Hepatocyte (in vitro differentiated cells): ENCODE measurements at regions not wholly inside any gene's neighbourhood (a gene's known extent, or its start where the extent isn't known, plus 50 kb on each side); places are given as distances from the start of the nearest gene placed in this dataset.

Experiments
- DNase-seq: peaks from one replicate; pipeline ENCODE4 v3.0.0-alpha.2; 2016; ENCODE audit warnings: low spot score
- H2AFZ ChIP-seq: fragments of 200-600 bp; sonication (generic); 2 replicates; pipeline ENCODE4 v1.6.0; 2016; ENCODE audit warnings: antibody characterized with exemption, mild to moderate bottlenecking
- H3K27ac ChIP-seq: fragments of 200-600 bp; sonication (generic); 2 replicates; pipeline ENCODE4 v1.5.1; 2016; ENCODE audit warnings: mild to moderate bottlenecking
- H3K27me3 ChIP-seq: fragments of 200-600 bp; sonication (generic); 2 replicates; pipeline ENCODE4 v1.6.1; 2016
- H3K36me3 ChIP-seq: fragments of 200-600 bp; sonication (generic); replicated peaks from 2 replicates; pipeline ENCODE4 v1.5.1; 2016; ENCODE audit warnings: low read depth; ENCODE audit not compliant: insufficient read depth
- H3K4me1 ChIP-seq: fragments of 200-600 bp; sonication (generic); 2 replicates; pipeline ENCODE4 v1.5.1; 2016; ENCODE audit warnings: mild to moderate bottlenecking, moderate library complexity; ENCODE audit not compliant: insufficient read depth
- H3K4me2 ChIP-seq: fragments of 200-600 bp; sonication (generic); 2 replicates; pipeline ENCODE4 v1.6.0; 2016
- H3K4me3 ChIP-seq: fragments of 200-600 bp; sonication (generic); 2 replicates; pipeline ENCODE4 v1.5.1; 2016; ENCODE audit warnings: mild to moderate bottlenecking
- H3K79me2 ChIP-seq: fragments of 200-600 bp; sonication (generic); 2 replicates; pipeline ENCODE4 v1.6.0; 2017; ENCODE audit warnings: mild to moderate bottlenecking
- H3K9me2 ChIP-seq: fragments of 200-600 bp; sonication (generic); replicated peaks from 2 replicates; pipeline ENCODE4 v1.6.0; 2017; ENCODE audit warnings: mild to moderate bottlenecking; ENCODE audit not compliant: insufficient read depth
- H3K9me3 ChIP-seq: fragments of 200-600 bp; sonication (generic); 2 replicates; pipeline ENCODE4 v1.5.1; 2016; ENCODE audit warnings: low read depth, mild to moderate bottlenecking
- H4K20me1 ChIP-seq: fragments of 200-600 bp; sonication (generic); 2 replicates; pipeline ENCODE4 v1.6.0; 2016; ENCODE audit warnings: mild to moderate bottlenecking; ENCODE audit not compliant: insufficient read depth, poor library complexity, severe bottlenecking
- EZH2 ChIP-seq: fragments of 200-600 bp; sonication (generic); IDR thresholded peaks from 2 replicates; pipeline ENCODE4 v1.6.1; 2016; ENCODE audit warnings: antibody characterized with exemption, mild to moderate bottlenecking, borderline replicate concordance
- EZH2phosphoT487 ChIP-seq: fragments of 200-600 bp; sonication (generic); IDR thresholded peaks from one replicate; pipeline ENCODE4 v1.6.1; 2018; ENCODE audit warnings: antibody characterized with exemption, mild to moderate bottlenecking, low read depth, moderate library complexity; ENCODE audit not compliant: unreplicated experiment, severe bottlenecking
- WGBS: methylation state at CpG from one replicate; pipeline ENCODE4 v1.1.6; 2016; ENCODE audit warnings: low lambda C conversion rate; ENCODE audit errors: missing lambda C conversion rate; 5-methylcytosine and 5-hydroxymethylcytosine counted together
- TF ChIP-seq, protein P1 (sequence below): fragments of 200-600 bp; sonication (generic); IDR thresholded peaks from 2 replicates; pipeline ENCODE4 v1.5.1; 2016; ENCODE audit warnings: antibody characterized with exemption, mild to moderate bottlenecking; ENCODE audit not compliant: poor library complexity

DNA sequence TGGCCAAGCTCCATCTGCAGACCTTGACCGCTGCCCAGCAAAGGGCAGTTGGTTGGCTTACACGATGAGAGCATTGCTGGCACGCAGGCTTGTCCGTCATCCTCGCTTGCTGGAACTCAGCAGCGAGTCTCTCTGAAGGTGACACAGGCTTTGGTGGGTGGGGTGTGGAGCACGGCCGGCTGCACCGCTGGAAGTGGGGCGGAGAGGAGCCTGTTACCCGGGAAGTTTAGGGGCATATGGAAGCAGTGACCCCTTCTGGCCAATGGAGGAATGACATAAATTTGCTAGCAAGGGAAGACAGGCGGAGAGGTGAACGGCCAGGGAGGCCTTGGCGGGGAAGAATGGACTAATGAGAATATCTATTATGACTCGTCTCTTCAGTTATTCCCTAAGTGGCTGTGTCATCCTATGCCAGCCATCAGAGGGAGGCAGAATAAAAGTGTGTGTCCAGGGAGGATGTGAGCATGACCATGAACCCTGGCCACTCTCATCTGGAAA, 65.9 kb upstream of the SDK2 start:
- H2AFZ ChIP-seq = no peak overlapping the region

DNA sequence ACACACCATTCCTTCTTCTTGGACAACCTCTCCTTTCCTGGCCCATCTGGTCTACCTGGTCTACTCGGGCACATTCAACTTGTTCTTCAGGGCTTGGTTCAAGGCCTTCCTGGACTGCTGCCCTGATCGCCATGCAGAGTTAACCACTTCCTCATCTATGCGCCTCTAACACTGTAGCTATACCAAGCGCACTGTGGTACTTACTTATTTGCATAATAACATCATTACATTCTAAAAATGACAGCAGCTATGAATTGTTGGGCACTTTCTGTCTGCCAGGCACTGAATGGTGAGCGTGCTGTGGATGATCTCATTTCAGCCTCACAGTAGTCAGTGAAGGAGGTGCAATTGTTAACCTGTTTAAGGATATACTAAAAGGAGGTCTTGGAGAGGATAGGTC, 66.9 kb upstream of the SDK2 start:
- Histone ChIP-seq H3K36me3 (no peaks in the 10 kb centered on the region), H3K4me3 (no peak overlapping the region), H3K9me3 (no peaks in the 10 kb centered on the region), H3K4me2 (no peak overlapping the region), H3K79me2 (no peaks in the 10 kb centered on the region), H3K27ac (no peak overlapping the region), H3K4me1 (no peaks in the 10 kb centered on the region), H4K20me1 (no peaks in the 10 kb centered on the region), H2AFZ (no peak overlapping the region), H3K27me3 (peaks cover 10% of the 10 kb centered on the region), H3K9me2 (no peaks in the 10 kb centered on the region)
- no peak for DNase-seq
- 92% methylated on average over 5 of the region's 5 CpGs for WGBS
- TF ChIP-seq, protein P1, sequence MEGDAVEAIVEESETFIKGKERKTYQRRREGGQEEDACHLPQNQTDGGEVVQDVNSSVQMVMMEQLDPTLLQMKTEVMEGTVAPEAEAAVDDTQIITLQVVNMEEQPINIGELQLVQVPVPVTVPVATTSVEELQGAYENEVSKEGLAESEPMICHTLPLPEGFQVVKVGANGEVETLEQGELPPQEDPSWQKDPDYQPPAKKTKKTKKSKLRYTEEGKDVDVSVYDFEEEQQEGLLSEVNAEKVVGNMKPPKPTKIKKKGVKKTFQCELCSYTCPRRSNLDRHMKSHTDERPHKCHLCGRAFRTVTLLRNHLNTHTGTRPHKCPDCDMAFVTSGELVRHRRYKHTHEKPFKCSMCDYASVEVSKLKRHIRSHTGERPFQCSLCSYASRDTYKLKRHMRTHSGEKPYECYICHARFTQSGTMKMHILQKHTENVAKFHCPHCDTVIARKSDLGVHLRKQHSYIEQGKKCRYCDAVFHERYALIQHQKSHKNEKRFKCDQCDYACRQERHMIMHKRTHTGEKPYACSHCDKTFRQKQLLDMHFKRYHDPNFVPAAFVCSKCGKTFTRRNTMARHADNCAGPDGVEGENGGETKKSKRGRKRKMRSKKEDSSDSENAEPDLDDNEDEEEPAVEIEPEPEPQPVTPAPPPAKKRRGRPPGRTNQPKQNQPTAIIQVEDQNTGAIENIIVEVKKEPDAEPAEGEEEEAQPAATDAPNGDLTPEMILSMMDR = no peak
- no peak for TF ChIP-seq EZH2phosphoT487
- TF ChIP-seq EZH2 = no peak

More for the DNA sequence above, 65.9 kb upstream of the SDK2 start:
- Histone ChIP-seq H3K27ac (no peak overlapping the region), H3K27me3 (peaks cover 10% of the 10 kb centered on the region), H3K79me2 (no peaks in the 10 kb centered on the region), H3K9me3 (no peaks in the 10 kb centered on the region), H3K36me3 (no peaks in the 10 kb centered on the region), H3K4me3 (no peak overlapping the region), H3K4me1 (no peaks in the 10 kb centered on the region), H3K4me2 (peak overlapping the region; percentile 22), H3K9me2 (no peaks in the 10 kb centered on the region), H4K20me1 (no peaks in the 10 kb centered on the region)
- DNase-seq = peak; percentile 81
- no peak for TF ChIP-seq EZH2phosphoT487
- TF ChIP-seq, protein P1 = peak; percentile 80
- WGBS = 22% methylated on average over 15 of the region's 15 CpGs

DNA sequence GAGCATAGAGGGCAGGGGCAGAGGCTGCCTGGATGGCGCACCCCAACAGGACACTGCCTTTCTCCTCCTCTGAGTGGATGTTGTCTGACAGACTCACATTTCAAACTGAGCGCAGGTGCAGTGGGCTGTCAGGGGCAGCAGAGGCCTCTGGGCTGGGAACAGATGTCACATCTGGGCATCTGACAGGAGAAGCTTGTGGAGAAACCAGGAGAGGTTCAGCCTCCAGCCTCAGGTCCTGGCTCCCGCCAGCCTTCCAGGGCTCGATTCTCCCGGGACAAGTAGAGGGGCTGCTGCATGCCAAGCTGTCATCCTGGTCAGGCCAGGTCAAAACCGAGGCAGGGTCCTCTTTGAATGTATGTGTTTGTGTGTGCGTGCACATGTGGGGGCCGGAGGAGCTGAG, 67.7 kb upstream of the SDK2 start:
- no peak for TF ChIP-seq EZH2
- TF ChIP-seq, protein P1 = no peak
- no peak for TF ChIP-seq EZH2phosphoT487
- Histone ChIP-seq H3K9me3 (no peaks in the 10 kb centered on the region), H2AFZ (no peak overlapping the region), H4K20me1 (no peaks in the 10 kb centered on the region), H3K9me2 (no peaks in the 10 kb centered on the region), H3K27me3 (peaks cover 10% of the 10 kb centered on the region), H3K79me2 (no peaks in the 10 kb centered on the region), H3K4me3 (no peak overlapping the region), H3K4me1 (no peaks in the 10 kb centered on the region), H3K36me3 (no peaks in the 10 kb centered on the region), H3K4me2 (no peak overlapping the region), H3K27ac (no peak overlapping the region)
- DNase-seq = no peak
- WGBS = 88% methylated on average over 8 of the region's 8 CpGs

DNA sequence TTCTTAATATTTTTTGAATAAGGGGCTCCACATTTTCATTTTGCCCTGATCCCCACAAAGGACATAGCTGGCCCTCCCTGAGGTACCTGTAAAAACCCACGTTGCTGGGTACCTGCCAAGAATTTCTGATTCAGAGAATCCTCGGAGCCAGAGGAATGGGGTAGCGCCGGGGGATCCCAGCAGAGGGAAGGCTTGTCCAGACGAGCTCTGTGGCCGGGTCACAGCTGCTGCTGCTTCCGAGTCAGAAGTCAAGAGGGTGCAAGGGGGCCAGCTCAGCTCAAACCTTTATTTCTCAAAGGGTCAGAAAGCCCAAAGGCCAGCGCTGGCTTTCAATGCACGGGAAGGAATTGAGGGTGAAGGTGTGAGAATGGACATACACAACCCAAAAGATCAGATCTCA, 68.9 kb upstream of the SDK2 start:
- WGBS = 48% methylated on average over 9 of the region's 9 CpGs
- Histone ChIP-seq H3K4me3 (no peak overlapping the region), H2AFZ (no peak overlapping the region), H3K27ac (no peak overlapping the region), H3K9me2 (no peaks in the 10 kb centered on the region), H4K20me1 (no peaks in the 10 kb centered on the region), H3K27me3 (peaks cover 10% of the 10 kb centered on the region), H3K79me2 (no peaks in the 10 kb centered on the region), H3K4me1 (no peaks in the 10 kb centered on the region), H3K4me2 (no peak overlapping the region), H3K36me3 (no peaks in the 10 kb centered on the region), H3K9me3 (no peaks in the 10 kb centered on the region)
- DNase-seq = no peak
- TF ChIP-seq EZH2 (no peak), EZH2phosphoT487 (no peak)
- TF ChIP-seq, protein P1 = no peak
